Glutamatergic neuron (in vitro differentiated cells): ENCODE measurements at regions not wholly inside any gene's neighbourhood (a gene's known extent, or its start where the extent isn't known, plus 50 kb on each side); places are given as distances from the start of the nearest gene placed in this dataset.

Source experiments
- DNase-seq: peaks from one replicate; pipeline ENCODE4 v3.0.0; 2022
- H3K27ac Mint-ChIP-seq: one replicate; pipeline ENCODE4 v1.8.0; 2020; ENCODE audit warnings: mild to moderate bottlenecking, mixed read lengths, inconsistent platforms; ENCODE audit not compliant: unreplicated experiment
- H3K27me3 Mint-ChIP-seq: one replicate; pipeline ENCODE4 v1.8.0; 2020; ENCODE audit warnings: mild to moderate bottlenecking, moderate library complexity, mixed read lengths, inconsistent platforms; ENCODE audit not compliant: unreplicated experiment
- H3K36me3 Mint-ChIP-seq: one replicate; pipeline ENCODE4 v1.8.0; 2020; ENCODE audit warnings: mild to moderate bottlenecking, mixed read lengths, inconsistent platforms; ENCODE audit not compliant: unreplicated experiment
- H3K4me1 Mint-ChIP-seq: one replicate; pipeline ENCODE4 v1.8.0; 2020; ENCODE audit warnings: mild to moderate bottlenecking, low read depth, mixed read lengths, inconsistent platforms; ENCODE audit not compliant: unreplicated experiment
- H3K4me3 Mint-ChIP-seq: one replicate; pipeline ENCODE4 v1.8.0; 2020; ENCODE audit warnings: mild to moderate bottlenecking, mixed read lengths, inconsistent platforms; ENCODE audit not compliant: unreplicated experiment
- H3K9me3 Mint-ChIP-seq: one replicate; pipeline ENCODE4 v1.8.0; 2020; ENCODE audit warnings: mild to moderate bottlenecking, moderate library complexity, mixed read lengths, inconsistent platforms; ENCODE audit not compliant: unreplicated experiment
- TF ChIP-seq, protein P1 (sequence below): fragments of 200-600 bp; sonication (generic); IDR thresholded peaks from one replicate; pipeline ENCODE4 v1.5.0; 2021; ENCODE audit not compliant: partially characterized antibody, unreplicated experiment

DNA sequence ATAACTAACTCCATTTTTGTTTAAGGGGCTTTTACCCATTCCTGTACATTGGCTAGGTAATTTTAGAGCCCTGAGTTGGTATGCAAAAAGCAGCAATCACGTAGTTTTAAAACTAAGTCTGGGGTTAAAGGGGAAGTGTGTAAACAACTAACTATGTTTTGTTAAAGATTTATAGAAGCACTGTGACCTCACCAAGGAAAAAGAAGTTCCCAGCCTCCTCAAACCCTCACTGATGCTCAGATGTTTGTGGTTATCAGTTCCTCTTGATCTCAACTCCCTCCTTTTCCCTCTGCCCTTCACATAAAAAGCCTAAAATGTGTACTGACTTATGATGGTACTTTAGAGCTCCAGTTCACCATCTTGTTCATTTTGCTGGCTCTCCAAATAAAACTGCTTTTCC lies 119.9 kb upstream of the IRX6 start:
- no peak overlapping the region for H3K4me3 Mint-ChIP-seq
- H3K27ac Mint-ChIP-seq, result no peak overlapping the region
- TF ChIP-seq, protein P1, sequence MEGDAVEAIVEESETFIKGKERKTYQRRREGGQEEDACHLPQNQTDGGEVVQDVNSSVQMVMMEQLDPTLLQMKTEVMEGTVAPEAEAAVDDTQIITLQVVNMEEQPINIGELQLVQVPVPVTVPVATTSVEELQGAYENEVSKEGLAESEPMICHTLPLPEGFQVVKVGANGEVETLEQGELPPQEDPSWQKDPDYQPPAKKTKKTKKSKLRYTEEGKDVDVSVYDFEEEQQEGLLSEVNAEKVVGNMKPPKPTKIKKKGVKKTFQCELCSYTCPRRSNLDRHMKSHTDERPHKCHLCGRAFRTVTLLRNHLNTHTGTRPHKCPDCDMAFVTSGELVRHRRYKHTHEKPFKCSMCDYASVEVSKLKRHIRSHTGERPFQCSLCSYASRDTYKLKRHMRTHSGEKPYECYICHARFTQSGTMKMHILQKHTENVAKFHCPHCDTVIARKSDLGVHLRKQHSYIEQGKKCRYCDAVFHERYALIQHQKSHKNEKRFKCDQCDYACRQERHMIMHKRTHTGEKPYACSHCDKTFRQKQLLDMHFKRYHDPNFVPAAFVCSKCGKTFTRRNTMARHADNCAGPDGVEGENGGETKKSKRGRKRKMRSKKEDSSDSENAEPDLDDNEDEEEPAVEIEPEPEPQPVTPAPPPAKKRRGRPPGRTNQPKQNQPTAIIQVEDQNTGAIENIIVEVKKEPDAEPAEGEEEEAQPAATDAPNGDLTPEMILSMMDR, result no peak
- no peaks in the 10 kb centered on the region for H3K4me1 Mint-ChIP-seq
- H3K36me3 Mint-ChIP-seq, result peaks cover under 1% of the 10 kb centered on the region
- peaks cover 4% of the 10 kb centered on the region for H3K9me3 Mint-ChIP-seq
- no peak for DNase-seq
- H3K27me3 Mint-ChIP-seq, result no peaks in the 10 kb centered on the region

DNA sequence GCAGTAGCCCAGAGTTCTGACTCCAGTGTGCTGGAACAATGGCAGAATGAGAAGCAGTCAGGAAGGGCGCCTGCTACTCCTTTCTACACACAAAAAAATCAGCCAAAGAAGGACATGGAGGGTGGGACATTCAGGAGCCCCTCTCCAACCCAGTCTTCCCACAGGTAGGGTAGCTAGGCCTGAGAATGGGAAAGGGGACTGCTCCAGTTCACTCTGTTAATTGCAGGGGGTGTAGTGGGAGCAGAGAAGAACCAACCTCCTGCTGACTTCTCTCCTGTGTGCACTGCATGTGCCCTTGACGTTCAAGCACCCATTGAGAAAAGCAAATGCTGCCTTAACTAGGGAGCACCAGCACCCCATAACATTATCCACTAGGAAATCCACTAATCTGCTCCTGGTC lies 119.1 kb upstream of the IRX6 start:
- H3K27ac Mint-ChIP-seq, result no peak overlapping the region

DNA sequence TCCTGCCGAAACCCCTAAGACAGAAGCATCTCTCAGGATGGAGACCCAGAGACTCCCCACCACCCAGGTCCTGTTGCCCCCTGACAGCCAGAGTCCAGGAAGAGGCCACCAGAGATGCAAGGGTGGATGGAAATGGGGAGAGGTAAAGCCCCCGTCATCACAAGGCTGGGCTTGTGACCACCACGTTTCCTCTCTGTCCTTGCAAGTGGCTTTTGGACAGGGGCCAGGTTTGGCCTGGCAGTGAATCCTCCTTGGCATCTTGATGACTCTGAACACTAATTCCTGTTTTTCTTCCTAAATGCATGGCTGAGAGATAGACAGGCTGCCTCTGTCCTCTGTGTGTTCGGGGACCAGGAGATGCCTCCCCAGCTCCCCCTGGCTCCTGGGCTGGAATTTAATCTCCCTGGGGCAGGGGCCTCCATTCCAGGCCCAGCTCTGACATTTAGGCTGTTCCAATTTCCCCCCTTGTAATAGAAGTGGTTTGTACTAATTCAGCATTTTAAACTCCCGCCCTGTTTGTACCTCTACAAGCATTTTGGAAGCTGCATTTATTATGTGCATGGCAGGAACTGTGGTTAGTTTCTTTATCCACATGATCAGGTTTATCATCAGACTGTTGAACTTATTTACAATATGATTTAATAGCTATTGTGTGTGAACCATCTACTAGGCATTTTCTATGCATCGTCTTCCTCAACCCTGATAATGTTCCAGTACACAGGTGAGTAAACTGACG lies 116.1 kb upstream of the IRX6 start:
- no peaks in the 10 kb centered on the region for H3K36me3 Mint-ChIP-seq
- H3K9me3 Mint-ChIP-seq, result peaks cover 4% of the 10 kb centered on the region
- no peak for DNase-seq
- no peaks in the 10 kb centered on the region for H3K27me3 Mint-ChIP-seq
- no peak overlapping the region for H3K27ac Mint-ChIP-seq
- no peak overlapping the region for H3K4me3 Mint-ChIP-seq
- TF ChIP-seq, protein P1, result no peak
- H3K4me1 Mint-ChIP-seq, result no peaks in the 10 kb centered on the region

More for the DNA sequence above, 119.1 kb upstream of the IRX6 start:
- TF ChIP-seq, protein P1, result no peak
- no peak overlapping the region for H3K4me3 Mint-ChIP-seq
- H3K36me3 Mint-ChIP-seq, result no peaks in the 10 kb centered on the region
- H3K9me3 Mint-ChIP-seq, result peaks cover 4% of the 10 kb centered on the region
- no peaks in the 10 kb centered on the region for H3K4me1 Mint-ChIP-seq
- DNase-seq, result no peak
- H3K27me3 Mint-ChIP-seq, result no peaks in the 10 kb centered on the region

DNA sequence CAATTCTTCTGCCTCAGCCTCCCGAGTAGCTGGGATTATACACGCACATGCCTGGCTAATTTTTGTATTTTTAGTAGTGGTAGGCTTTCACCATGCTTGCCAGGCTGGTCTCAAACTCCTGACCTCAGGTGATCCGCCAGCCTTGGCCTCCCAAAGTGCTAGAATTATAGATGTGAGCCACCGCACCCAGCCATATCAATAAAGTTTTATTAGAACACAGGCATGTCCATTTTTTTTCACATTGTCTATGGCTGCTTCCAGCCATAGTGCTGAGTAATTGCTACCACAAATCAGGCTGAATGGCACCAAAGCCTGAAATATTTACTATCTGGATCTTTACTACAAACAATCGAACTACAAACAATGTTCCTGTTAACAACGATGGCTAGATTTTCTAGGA lies 114.4 kb upstream of the IRX6 start:
- Mint-ChIP-seq H3K36me3 (no peaks in the 10 kb centered on the region), H3K4me1 (no peaks in the 10 kb centered on the region), H3K27ac (no peak overlapping the region), H3K9me3 (peaks cover 2% of the 10 kb centered on the region), H3K27me3 (peaks cover 2% of the 10 kb centered on the region), H3K4me3 (no peak overlapping the region)
- no peak for DNase-seq
- TF ChIP-seq, protein P1, result no peak

DNA sequence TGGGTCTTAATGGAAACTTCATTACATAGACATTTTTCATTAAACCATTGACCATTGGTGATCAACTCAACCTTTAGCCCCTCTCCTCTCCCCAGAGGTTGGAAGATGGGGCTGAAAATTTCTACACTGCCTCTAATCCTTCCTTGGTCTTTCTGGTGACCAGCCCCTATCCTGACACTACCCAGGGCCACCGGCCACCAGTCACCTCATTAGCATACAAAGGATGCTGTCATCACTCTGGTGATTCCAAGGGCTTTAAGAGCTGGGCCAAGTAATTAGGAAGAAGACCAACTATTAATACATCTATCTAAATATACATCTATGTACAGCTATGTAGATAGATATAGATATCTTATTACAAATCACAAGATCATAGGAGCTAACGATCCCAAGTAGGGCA lies 111.2 kb upstream of the IRX6 start:
- Mint-ChIP-seq H3K9me3 (no peaks in the 10 kb centered on the region), H3K27me3 (peaks cover 5% of the 10 kb centered on the region), H3K4me3 (no peak overlapping the region), H3K4me1 (no peaks in the 10 kb centered on the region), H3K27ac (no peak overlapping the region), H3K36me3 (no peaks in the 10 kb centered on the region)
- TF ChIP-seq, protein P1, result no peak
- DNase-seq, result no peak
